H1 (cell line): ENCODE measurements at regions not wholly inside any gene's neighbourhood (a gene's known extent, or its start where the extent isn't known, plus 50 kb on each side); places are given as distances from the start of the nearest gene placed in this dataset.

ENCODE experiments used
- CHD7 ChIP-seq: fragments of 300-600 bp; sonication (generic); IDR thresholded peaks from 2 replicates; pipeline ENCODE4 v1.7.1; 2012; ENCODE audit warnings: low read length, moderate library complexity, mild to moderate bottlenecking, inconsistent platforms; ENCODE audit not compliant: insufficient replicate concordance
- E2F6 ChIP-seq: IDR thresholded peaks from 2 replicates; pipeline ENCODE4 v1.6.1; 2012; ENCODE audit warnings: inconsistent platforms
- EZH2 ChIP-seq: fragments of 200-600 bp; sonication (generic); IDR thresholded peaks from 2 replicates; pipeline ENCODE4 v1.7.1; 2012; ENCODE audit warnings: low read depth, mild to moderate bottlenecking, moderate library complexity, low read length, inconsistent platforms; ENCODE audit not compliant: severe bottlenecking
- HDAC2 ChIP-seq, 2 experiments: fragments of 300-600 bp in 1 of 2; sonication (generic) in 1 of 2; IDR thresholded peaks; 2 replicates each; pipeline ENCODE4 v1.6.1; 2011 to 2012; ENCODE audit warnings: low read depth in 2 of 2, low read length in 2 of 2, mild to moderate bottlenecking in 2 of 2, moderate library complexity in 2 of 2, borderline replicate concordance in 1 of 2, inconsistent platforms in 1 of 2
- TBP ChIP-seq: IDR thresholded peaks from 2 replicates; pipeline ENCODE4 v1.6.1; 2011; ENCODE audit warnings: low read depth, low read length, improper control_type of control experiment
- TEAD4 ChIP-seq: IDR thresholded peaks from 2 replicates; pipeline ENCODE4 v1.6.1; 2012; ENCODE audit warnings: low read depth, low read length, inconsistent platforms, mixed read lengths

- no peak for TF ChIP-seq E2F6
- no peak for TF ChIP-seq HDAC2 (IDR thresholded peaks at IDR 0.05; ENCODE audit: borderline replicate concordance in 1 of 2, low read depth in 2 of 2, low read length in 2 of 2)
- no peak for TF ChIP-seq TEAD4
- TF ChIP-seq CHD7: no peak
- no peak for TF ChIP-seq EZH2
- no peak for TF ChIP-seq TBP
Observed at GRCh38 chr3:98645039-98645438, 51.6 kb upstream of the CPOX start (continued).
